D721Med (cell line): ENCODE measurements at regions not wholly inside any gene's neighbourhood (a gene's known extent, or its start where the extent isn't known, plus 50 kb on each side); places are given as distances from the start of the nearest gene placed in this dataset.
A peak's percentile ranks its signal among the peaks of the same experiment; 100 is the strongest.

Experiments
- DNase-seq: peaks from one replicate; pipeline ENCODE4 v3.0.0; 2011; ENCODE audit warnings: low spot score; ENCODE audit not compliant: insufficient read length
- FAIRE-seq: peaks from 2 replicates; lab custom pipeline; 2011; peaks lifted over from hg19 to GRCh38; lab: Jason Lieb, UNC
- CTCF ChIP-seq: IDR thresholded peaks from 2 replicates; pipeline ENCODE4 v1.5.1; 2012; ENCODE audit warnings: mild to moderate bottlenecking, control low read depth; ENCODE audit not compliant: insufficient read depth; ENCODE audit errors: missing control alignments

- FAIRE-seq = peak; percentile 35
- no peak for DNase-seq
- TF ChIP-seq CTCF = no peak
Measured at GRCh38 chr4:123631786-123632692, 235.4 kb downstream of the SPRY1 start.

- no peak for FAIRE-seq
- no peak for TF ChIP-seq CTCF
- DNase-seq = no peak
Measured at GRCh38 chr4:123632693-123633030, 236.1 kb downstream of the SPRY1 start.

GRCh38 chr4:123638834-123639233 is 242.2 kb downstream of the SPRY1 start:
- FAIRE-seq = no peak
- TF ChIP-seq CTCF = no peak
- DNase-seq = no peak

GRCh38 chr4:123640271-123640670 is 243.7 kb downstream of the SPRY1 start:
- no peak for FAIRE-seq
- TF ChIP-seq CTCF = no peak
- DNase-seq = no peak

GRCh38 chr4:123640824-123641223 is 244.2 kb downstream of the SPRY1 start:
- TF ChIP-seq CTCF = no peak
- DNase-seq (no peak), FAIRE-seq (no peak)

GRCh38 chr4:123643691-123644090 is 247.1 kb downstream of the SPRY1 start:
- TF ChIP-seq CTCF = no peak
- DNase-seq (no peak), FAIRE-seq (no peak)

- TF ChIP-seq CTCF = no peak
- no peak for FAIRE-seq
- no peak for DNase-seq
Measured at GRCh38 chr4:123649250-123649644, 252.7 kb downstream of the SPRY1 start.
